DOHH2 (cell line): ENCODE measurements at regions not wholly inside any gene's neighbourhood (a gene's known extent, or its start where the extent isn't known, plus 50 kb on each side); places are given as distances from the start of the nearest gene placed in this dataset.

Experiments
- EZH2phosphoT487 ChIP-seq: fragments of 200-600 bp; sonication (generic); IDR thresholded peaks from 2 replicates; pipeline ENCODE4 v1.6.1; 2017; ENCODE audit warnings: borderline replicate concordance, mild to moderate bottlenecking, antibody characterized with exemption, low read length, moderate library complexity, mixed read lengths
- TF ChIP-seq, protein P1 (sequence below): fragments of 200-600 bp; sonication (generic); IDR thresholded peaks from one replicate; pipeline ENCODE4 v1.5.1; 2014; ENCODE audit warnings: antibody characterized with exemption, mild to moderate bottlenecking, low read depth, low read length; ENCODE audit not compliant: poor library complexity, severe bottlenecking

DNA sequence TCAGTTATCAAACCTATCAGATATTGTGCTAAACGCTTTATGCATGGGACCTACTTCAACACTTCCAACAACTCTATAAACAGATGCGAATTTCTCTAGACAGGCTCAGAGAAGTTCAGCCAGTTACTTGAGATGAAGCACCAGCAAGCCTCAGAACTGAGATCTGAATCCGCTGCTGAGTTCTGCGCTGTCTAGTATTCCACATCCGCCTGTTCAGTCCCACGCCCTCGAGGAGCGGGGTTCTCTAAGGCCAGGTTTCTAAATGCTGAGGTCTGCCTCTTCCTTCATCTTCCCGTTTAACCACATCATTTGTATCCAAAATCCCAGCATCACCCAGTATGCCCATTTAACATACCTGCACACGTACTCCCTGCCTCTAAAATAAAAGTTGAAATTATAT, 297.8 kb upstream of the ZNF32 start:
- TF ChIP-seq, protein P1, sequence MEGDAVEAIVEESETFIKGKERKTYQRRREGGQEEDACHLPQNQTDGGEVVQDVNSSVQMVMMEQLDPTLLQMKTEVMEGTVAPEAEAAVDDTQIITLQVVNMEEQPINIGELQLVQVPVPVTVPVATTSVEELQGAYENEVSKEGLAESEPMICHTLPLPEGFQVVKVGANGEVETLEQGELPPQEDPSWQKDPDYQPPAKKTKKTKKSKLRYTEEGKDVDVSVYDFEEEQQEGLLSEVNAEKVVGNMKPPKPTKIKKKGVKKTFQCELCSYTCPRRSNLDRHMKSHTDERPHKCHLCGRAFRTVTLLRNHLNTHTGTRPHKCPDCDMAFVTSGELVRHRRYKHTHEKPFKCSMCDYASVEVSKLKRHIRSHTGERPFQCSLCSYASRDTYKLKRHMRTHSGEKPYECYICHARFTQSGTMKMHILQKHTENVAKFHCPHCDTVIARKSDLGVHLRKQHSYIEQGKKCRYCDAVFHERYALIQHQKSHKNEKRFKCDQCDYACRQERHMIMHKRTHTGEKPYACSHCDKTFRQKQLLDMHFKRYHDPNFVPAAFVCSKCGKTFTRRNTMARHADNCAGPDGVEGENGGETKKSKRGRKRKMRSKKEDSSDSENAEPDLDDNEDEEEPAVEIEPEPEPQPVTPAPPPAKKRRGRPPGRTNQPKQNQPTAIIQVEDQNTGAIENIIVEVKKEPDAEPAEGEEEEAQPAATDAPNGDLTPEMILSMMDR = no peak
- TF ChIP-seq EZH2phosphoT487 = no peak
